Panc1 (cell line): ENCODE measurements at regions not wholly inside any gene's neighbourhood (a gene's known extent, or its start where the extent isn't known, plus 50 kb on each side); places are given as distances from the start of the nearest gene placed in this dataset.
A peak's percentile ranks its signal among the peaks of the same experiment; 100 is the strongest.

ENCODE experiments used
- CTCF ChIP-seq: fragments of 450-650 bp; IDR thresholded peaks from 2 replicates; pipeline ENCODE4 v1.5.1; 2017; ENCODE audit warnings: mild to moderate bottlenecking
- POLR2AphosphoS5 ChIP-seq: IDR thresholded peaks from 2 replicates; pipeline ENCODE4 v1.6.1; 2012; ENCODE audit warnings: mild to moderate bottlenecking, low read depth, low read length, moderate library complexity

- TF ChIP-seq CTCF (peak; percentile 89), POLR2AphosphoS5 (no peak)
These were observed 56.8 kb upstream of the SMOX start for GRCh38 chr20:4091490-4092479.
